ENCODE measurements at regions not wholly inside any gene's neighbourhood (a gene's known extent, or its start where the extent isn't known, plus 50 kb on each side); places are given as distances from the start of the nearest gene placed in this dataset.

- DNase-seq = no peak
These were observed 94.4 kb downstream of the NCR2 start for GRCh38 chr6:41429506-41430504.

- no peak for DNase-seq
These were observed 95.5 kb downstream of the NCR2 start for GRCh38 chr6:41430875-41431274.

DNA sequence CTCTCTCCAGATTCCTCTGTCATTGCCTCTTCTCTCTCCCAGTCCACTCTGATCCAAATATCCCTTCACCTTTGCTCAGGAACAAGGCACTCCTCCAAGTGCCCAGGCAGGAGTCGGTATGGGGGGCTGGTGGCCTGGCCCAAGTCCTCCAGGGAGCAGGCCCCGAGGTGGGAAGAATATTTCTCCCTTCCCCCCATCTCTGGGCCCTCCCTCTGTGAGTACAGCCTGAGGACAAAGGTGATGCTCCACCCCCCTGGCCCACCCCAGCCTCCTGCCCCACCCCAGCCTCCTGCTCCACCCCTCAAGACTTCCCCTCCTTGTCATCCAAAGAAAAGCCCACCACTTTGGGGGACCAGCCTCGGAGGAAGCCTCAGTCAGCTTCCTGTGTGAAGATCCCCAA is 96.9 kb downstream of the NCR2 start:
- DNase-seq = no peak

GRCh38 chr6:41434803-41435481 is 99.5 kb downstream of the NCR2 start:
- DNase-seq = no peak

- no peak for DNase-seq
These were observed 102.2 kb downstream of the NCR2 start for GRCh38 chr6:41437604-41438003.

GRCh38 chr6:41438746-41439145 is 103.3 kb downstream of the NCR2 start:
- no peak for DNase-seq

- peak; percentile 16 for DNase-seq
These were observed 104.4 kb downstream of the NCR2 start for GRCh38 chr6:41439524-41440418.

- no peak for DNase-seq
These were observed 105.2 kb upstream of the FOXP4 start for GRCh38 chr6:41440958-41441357.

DNA sequence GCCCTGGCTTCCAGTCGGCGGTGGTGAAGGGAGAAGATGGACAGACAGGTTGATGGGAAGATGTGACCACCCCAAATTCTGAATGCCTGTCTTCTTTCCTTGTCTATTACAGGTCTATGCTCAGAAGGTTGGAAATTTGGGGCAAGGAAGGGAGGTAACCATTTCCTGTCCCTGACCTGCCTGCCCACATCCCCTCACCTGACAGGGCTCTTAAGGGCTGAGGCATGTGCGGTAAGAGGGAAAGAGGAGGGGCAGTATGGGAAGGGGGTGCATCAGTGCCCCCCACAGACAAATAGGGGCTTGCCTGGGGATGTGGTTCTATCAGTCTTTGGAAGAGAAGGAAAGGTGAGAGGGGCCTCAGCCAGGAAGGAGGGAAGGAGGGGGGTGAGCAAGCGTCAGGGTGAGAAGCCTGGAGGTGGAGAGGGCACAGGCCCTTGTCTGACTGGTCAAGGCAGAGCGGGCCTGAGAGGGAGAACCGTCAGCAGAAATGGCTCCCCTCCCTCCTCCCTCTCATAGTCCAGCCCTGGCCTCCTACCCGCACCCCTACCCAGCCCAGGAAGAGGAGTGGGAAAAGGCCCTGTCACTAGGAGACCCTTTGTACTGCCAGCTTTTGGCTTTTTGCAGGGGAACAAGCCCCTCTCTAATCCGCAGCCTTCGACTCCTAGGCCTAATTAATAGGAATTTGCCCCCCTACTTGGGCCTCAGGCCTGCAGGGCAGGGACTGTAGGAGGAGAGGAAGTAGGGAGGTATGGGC is 104.4 kb upstream of the FOXP4 start:
- DNase-seq = no peak

DNA sequence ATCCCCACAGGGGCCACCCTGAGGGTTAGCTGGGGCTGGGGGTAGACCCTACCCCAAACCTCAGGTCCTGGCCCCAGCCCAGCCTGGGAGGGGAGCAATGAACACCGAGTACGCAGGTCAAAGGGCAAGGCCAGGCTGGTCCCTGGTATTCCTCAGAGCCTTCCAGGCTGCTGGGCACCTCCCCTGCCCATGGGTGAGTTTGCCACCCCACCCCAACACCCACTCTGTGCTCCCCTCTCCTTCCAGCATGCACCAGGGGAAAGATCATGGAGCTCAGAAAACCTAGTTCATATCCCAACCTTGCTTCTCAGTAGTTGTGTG is 103.9 kb upstream of the FOXP4 start:
- no peak for DNase-seq

GRCh38 chr6:41442800-41443501 is 103.2 kb upstream of the FOXP4 start:
- DNase-seq = peak; percentile 26

GRCh38 chr6:41443616-41444525 is 102.3 kb upstream of the FOXP4 start:
- no peak for DNase-seq

DNA sequence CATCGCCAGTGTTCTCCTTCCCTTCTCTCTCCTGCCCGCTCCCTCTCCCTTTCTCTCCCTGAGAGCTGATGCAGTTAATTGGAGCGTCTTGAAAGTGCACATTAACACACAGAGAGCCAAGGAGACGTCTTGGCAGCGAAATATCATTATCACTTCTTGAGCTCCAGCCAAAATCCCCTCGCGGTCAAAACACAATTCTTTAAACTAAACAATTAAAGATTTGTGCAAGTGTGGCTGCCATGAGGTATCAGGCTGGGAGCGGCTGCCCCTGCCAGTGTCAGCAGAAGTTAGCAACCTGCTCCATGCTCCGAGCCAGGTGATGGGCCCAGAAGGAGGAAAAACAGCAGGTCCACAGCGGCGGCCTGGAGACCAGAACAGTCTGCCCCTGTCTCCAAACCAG is 100.9 kb upstream of the FOXP4 start:
- no peak for DNase-seq

DNA sequence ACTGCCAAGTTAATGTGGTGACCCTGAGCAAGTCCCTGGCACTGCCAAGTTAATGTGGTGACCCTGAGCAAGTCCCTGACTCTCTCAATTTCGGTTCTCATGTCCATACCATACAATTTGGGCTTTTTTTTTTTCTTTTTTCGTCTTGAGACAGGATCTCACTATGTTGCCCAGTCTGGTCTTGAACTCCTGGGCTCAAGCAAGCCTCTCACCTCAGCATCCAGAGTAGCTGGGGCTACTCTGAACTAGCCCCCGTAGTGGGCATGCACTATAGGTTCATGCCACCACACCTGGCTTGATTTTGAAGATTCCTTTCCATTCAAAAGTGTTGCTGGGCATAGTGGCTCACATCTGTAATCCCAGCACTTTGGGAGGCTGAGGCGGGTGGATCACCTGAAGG is 100.0 kb upstream of the FOXP4 start:
- DNase-seq = no peak

DNA sequence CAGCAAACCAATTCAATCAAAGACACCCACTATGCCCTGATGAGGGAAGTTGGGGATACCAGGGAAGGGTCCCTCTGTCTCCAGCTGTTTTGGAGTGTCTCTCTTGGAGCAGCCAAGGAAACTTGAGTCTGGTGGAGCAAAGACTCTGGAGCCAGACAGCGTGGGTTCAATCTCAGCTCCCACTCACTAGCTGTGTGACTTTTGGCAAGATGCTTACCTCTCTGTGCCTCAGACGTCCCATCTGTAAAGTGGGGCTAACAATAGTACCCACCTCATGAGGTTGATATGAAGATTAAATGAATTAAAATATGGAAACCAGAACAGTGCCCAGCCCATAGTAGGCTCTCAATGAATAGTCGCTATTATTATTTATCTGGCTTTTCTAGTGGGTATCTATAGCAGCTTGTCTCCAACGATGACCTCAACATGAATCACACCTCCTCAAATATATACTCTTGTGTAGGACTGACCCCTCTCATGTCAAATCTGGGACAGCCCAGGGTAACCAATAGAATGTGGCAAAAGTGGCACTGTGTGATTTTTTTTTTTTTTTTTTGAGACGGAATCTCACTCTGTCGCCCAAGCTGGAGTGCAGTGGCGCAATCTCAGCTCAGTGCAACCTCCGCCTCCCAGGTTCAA is 99.2 kb upstream of the FOXP4 start:
- no peak for DNase-seq

DNA sequence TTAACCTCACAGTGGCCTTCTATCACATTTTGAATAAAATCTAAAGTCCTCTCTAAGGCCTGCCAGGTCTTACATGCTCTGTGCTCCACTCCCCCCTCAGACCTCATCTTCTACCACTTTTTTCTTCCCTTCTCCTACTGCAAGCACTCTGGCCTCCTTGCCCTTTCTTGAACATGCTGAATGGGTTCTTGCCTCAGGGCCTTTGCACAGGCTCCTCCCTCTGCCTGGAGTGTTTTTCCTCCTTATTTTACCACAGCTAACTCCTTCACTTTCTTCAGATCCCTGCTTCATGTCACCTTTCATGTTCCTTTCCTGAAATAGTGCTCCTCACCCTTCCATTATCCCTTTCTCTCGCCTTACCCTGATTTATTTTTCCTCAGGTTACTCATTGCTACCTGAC is 97.9 kb upstream of the FOXP4 start:
- no peak for DNase-seq

- no peak for DNase-seq
These were observed 96.6 kb upstream of the FOXP4 start for GRCh38 chr6:41449399-41450245.

DNA sequence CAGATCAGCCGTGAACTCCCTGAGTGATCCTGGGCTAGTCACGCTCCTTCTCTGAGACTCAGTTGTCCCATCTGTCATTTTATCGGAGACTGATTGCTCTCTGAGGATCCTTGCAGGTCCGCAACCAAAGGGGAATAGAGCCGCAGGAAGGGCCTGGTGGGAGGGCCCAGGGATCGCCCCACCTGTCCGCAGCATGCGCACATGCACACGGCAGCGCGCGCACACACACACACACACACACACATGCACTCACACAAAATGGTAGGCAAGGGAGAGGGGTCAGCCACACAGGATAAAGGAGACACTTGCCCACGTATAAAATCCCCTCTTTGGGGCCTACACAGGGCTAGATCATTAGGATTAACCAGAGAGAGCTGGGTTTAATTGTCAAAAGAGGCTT is 95.6 kb upstream of the FOXP4 start:
- no peak for DNase-seq

GRCh38 chr6:41451039-41451438 is 95.1 kb upstream of the FOXP4 start:
- no peak for DNase-seq
